ENCODE measurements at regions not wholly inside any gene's neighbourhood (a gene's known extent, or its start where the extent isn't known, plus 50 kb on each side); places are given as distances from the start of the nearest gene placed in this dataset.

DNA sequence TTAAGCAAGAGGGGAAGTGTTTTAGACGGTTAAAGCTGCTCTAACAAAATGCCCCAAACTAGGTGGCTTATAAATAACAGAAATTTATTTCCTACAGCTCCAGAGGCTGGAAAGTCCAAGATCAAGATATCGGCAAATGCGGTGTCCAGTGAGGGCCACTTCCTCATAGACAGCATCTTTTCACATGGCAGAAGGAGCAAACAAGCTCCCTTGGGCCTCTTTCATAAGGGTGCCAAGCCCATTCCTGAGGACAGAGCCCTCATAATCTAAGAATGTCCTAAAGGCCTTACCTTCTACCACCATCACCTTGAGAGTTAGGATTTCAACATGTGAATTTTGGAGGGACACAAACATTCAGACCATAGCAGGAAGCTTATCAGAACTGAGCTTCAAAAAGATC is 57.3 kb upstream of the PPP1CB start:
- in situ Hi-C loops (cut with MboI; ENCODE audit: low pct_unique_long_range_greater_than_20kb, low sequenced_read_pairs): no loop called here
- DNase-seq: no peak

DNA sequence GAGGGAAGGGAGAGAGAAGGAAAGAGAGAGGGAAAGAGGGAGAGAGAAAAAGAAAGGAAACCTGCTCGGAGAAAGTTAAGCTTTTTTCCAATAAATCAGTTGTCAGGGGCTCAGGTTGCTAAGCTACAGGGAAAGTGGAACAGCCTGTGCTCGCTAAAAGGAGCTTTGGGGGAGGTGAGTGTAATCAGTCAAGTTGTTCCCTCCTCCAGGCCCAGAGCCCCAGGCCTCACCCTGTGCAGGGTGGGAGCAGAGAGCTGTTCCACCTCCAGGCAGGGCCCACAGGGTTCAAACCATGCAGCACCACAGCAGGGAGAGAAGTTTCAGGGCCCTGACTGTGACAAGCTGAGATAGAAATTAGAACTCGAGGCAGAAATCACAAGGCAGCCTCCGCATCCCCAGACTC is 56.4 kb upstream of the PPP1CB start:
- in situ Hi-C loops (cut with MboI; ENCODE audit: low pct_unique_long_range_greater_than_20kb, low sequenced_read_pairs): no loop called here
- peak; percentile 14 for DNase-seq

DNA sequence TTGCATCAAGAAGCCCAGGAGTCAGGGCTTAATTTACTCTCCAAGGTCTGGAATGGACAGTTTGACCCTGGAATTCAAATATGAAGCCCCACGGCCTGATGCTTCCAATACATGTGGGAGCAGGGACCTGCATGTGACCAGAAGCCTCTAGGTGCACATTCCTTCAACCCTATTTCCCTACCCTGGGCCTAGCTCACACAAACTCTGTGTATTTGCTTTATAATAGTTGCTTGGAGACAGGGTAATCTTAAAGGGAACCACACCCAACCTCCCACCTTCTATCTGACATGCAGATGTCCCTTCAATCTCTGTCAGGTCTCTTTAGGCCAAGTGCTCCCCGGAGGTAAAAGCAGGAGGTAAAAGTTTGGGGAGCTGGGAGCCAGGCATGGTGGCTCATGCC is 55.4 kb upstream of the PPP1CB start:
- DNase-seq: no peak
- in situ Hi-C loops (cut with MboI; ENCODE audit: low pct_unique_long_range_greater_than_20kb, low sequenced_read_pairs): no loop called here

DNA sequence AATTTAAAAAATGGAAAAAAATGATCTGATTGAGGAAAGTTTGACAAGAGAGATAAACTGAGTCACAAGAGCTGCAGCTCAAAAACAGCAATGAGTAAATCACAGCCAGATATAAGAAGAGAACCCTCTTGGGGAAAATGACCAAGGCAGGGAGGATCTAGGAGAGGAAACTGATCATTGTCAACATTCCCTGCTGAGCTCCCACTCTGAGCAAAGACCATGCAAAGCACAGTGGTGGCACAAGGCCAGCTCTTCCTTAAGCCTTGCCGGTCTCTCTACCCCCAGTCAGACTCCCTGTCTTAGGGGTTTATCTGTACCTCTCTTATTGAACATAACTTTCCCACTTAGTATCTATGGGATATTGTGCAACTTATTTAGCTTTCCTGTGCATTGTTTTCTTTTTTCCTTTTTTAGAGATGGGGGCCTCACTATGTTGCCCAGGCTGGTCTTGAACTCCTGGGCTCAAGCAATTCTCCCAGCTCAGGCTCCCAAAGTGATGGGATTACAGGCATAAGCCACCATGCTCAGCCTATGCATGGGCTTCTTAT is 54.0 kb upstream of the PPP1CB start:
- no peak for DNase-seq
- in situ Hi-C loops (cut with MboI; ENCODE audit: low pct_unique_long_range_greater_than_20kb, low sequenced_read_pairs): no loop called here

DNA sequence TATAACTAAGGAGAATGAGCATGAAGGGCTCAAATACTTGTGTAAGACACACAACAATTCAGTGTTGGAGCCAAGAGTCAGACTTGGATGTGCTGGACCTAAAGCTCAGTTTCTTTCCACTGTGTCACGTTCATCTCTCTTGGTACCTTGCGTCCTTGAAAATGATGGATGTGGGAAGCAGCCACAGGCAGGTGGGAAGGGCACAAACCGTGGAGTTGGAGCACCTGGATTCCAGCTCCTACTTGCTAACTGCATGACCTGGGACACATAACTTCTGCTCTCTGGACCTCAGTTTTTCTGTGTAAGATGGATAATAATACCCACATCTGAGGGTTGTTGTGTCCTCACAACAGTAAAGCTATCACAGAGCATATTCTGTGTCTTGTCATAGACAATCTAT is 53.1 kb upstream of the PPP1CB start:
- no peak for DNase-seq
- in situ Hi-C loops (cut with MboI; ENCODE audit: low pct_unique_long_range_greater_than_20kb, low sequenced_read_pairs): no loop called here

All from KBM-7 (cell line).